Neural cell (in vitro differentiated cells): ENCODE measurements at regions not wholly inside any gene's neighbourhood (a gene's known extent, or its start where the extent isn't known, plus 50 kb on each side); places are given as distances from the start of the nearest gene placed in this dataset.

ENCODE experiments used
- H2AFZ ChIP-seq: fragments of 200-600, 300-800 bp; sonication (generic), shearing (Covaris generic); 2 replicates; pipeline ENCODE4 v1.6.0; 2014; ENCODE audit warnings: low read depth, mild to moderate bottlenecking, antibody characterized with exemption, low read length, moderate library complexity
- H3F3A ChIP-seq: fragments of 200-600 bp; shearing (Covaris generic); 2 replicates; pipeline ENCODE4 v1.6.1; 2016; ENCODE audit warnings: mild to moderate bottlenecking, moderate library complexity, mixed read lengths, antibody characterized with exemption, low read length; ENCODE audit not compliant: insufficient read depth, poor library complexity, severe bottlenecking
- H3K27ac ChIP-seq: fragments of 200-600, 300-800 bp; sonication (generic), shearing (Covaris generic); 2 replicates; pipeline ENCODE4 v1.5.1; 2014; ENCODE audit warnings: mild to moderate bottlenecking, low read length, moderate library complexity
- H3K27me3 ChIP-seq: fragments of 300-800, 200-600 bp; sonication (generic), shearing (Covaris generic); 2 replicates; pipeline ENCODE4 v1.6.0; 2014; ENCODE audit warnings: mild to moderate bottlenecking, low read depth, low read length, moderate library complexity; ENCODE audit not compliant: insufficient read depth
- H3K36me3 ChIP-seq: fragments of 300-800, 200-600 bp; sonication (generic), shearing (Covaris generic); 2 replicates; pipeline ENCODE4 v1.5.1; 2014; ENCODE audit warnings: mild to moderate bottlenecking, antibody characterized with exemption, low read length, moderate library complexity; ENCODE audit not compliant: insufficient read depth
- H3K4me2 ChIP-seq: fragments of 300-800, 200-600 bp; sonication (generic), shearing (Covaris generic); 2 replicates; pipeline ENCODE4 v1.6.0; 2014; ENCODE audit warnings: mild to moderate bottlenecking, low read length
- H3K4me3 ChIP-seq: fragments of 300-800, 200-600 bp; sonication (generic), shearing (Covaris generic); 2 replicates; pipeline ENCODE4 v1.5.1; 2014; ENCODE audit warnings: mild to moderate bottlenecking, low read length, moderate library complexity
- H3K79me2 ChIP-seq: fragments of 200-600 bp; shearing (Covaris generic); replicated peaks from 2 replicates; pipeline ENCODE4 v1.6.0; 2014; ENCODE audit warnings: mild to moderate bottlenecking, low read length, moderate library complexity; ENCODE audit not compliant: insufficient read depth
- H3K9ac ChIP-seq: fragments of 300-800, 200-600 bp; sonication (generic), shearing (Covaris generic); 2 replicates; pipeline ENCODE4 v1.6.1; 2016; ENCODE audit warnings: mild to moderate bottlenecking, low read length, mixed read lengths
- H3K9me2 ChIP-seq: fragments of 200-600 bp; shearing (Covaris generic); 2 replicates; pipeline ENCODE4 v1.6.1; 2016; ENCODE audit warnings: mild to moderate bottlenecking, low read length, mixed read lengths; ENCODE audit not compliant: insufficient read depth
- H3K9me3 ChIP-seq: fragments of 200-600, 300-800 bp; sonication (generic), shearing (Covaris generic); 2 replicates; pipeline ENCODE4 v1.6.1; 2016; ENCODE audit warnings: mild to moderate bottlenecking, mixed run types, low read length, moderate library complexity, mixed read lengths
- H4K20me1 ChIP-seq: fragments of 200-600 bp; shearing (Covaris generic); 2 replicates; pipeline ENCODE4 v1.6.1; 2016; ENCODE audit warnings: mild to moderate bottlenecking, mixed run types; ENCODE audit not compliant: insufficient read depth
- CTCF ChIP-seq: fragments of 450-650 bp; IDR thresholded peaks from 2 replicates; pipeline ENCODE4 v1.5.1; 2014; ENCODE audit warnings: antibody characterized with exemption, mild to moderate bottlenecking, moderate library complexity; ENCODE audit not compliant: poor library complexity, severe bottlenecking
- EP300 ChIP-seq: fragments of 450-650 bp; conservative IDR thresholded peaks from 2 replicates; pipeline ENCODE4 v1.6.1; 2014; ENCODE audit warnings: antibody characterized with exemption, mild to moderate bottlenecking, moderate library complexity; ENCODE audit not compliant: poor library complexity, severe bottlenecking
- EZH2 ChIP-seq: fragments of 200-600, 300-800 bp; shearing (Covaris generic), sonication (generic); IDR thresholded peaks from 2 replicates; pipeline ENCODE4 v1.6.1; 2014; ENCODE audit warnings: antibody characterized with exemption, low read length, borderline replicate concordance, mild to moderate bottlenecking; ENCODE audit not compliant: insufficient read depth, poor library complexity, severe bottlenecking
- MXI1 ChIP-seq: fragments of 450-650 bp; conservative IDR thresholded peaks from 2 replicates; pipeline ENCODE4 v1.6.1; 2014; ENCODE audit warnings: antibody characterized with exemption, mild to moderate bottlenecking; ENCODE audit not compliant: poor library complexity, severe bottlenecking
- POLR2AphosphoS5 ChIP-seq: IDR thresholded peaks from 2 replicates; pipeline ENCODE4 v1.6.1; 2012
- RAD21 ChIP-seq: fragments of 450-650 bp; conservative IDR thresholded peaks from 2 replicates; pipeline ENCODE4 v1.6.1; 2014; ENCODE audit warnings: antibody characterized with exemption, mild to moderate bottlenecking, moderate library complexity
- REST ChIP-seq: IDR thresholded peaks from 2 replicates; pipeline ENCODE4 v1.6.1; 2012; ENCODE audit warnings: borderline replicate concordance
- SMC3 ChIP-seq: fragments of 450-650 bp; conservative IDR thresholded peaks from 2 replicates; pipeline ENCODE4 v1.6.1; 2014; ENCODE audit warnings: antibody characterized with exemption, mild to moderate bottlenecking, moderate library complexity; ENCODE audit not compliant: poor library complexity
- TAF1 ChIP-seq: IDR thresholded peaks from 2 replicates; pipeline ENCODE4 v1.6.1; 2012; ENCODE audit warnings: low read depth

DNA sequence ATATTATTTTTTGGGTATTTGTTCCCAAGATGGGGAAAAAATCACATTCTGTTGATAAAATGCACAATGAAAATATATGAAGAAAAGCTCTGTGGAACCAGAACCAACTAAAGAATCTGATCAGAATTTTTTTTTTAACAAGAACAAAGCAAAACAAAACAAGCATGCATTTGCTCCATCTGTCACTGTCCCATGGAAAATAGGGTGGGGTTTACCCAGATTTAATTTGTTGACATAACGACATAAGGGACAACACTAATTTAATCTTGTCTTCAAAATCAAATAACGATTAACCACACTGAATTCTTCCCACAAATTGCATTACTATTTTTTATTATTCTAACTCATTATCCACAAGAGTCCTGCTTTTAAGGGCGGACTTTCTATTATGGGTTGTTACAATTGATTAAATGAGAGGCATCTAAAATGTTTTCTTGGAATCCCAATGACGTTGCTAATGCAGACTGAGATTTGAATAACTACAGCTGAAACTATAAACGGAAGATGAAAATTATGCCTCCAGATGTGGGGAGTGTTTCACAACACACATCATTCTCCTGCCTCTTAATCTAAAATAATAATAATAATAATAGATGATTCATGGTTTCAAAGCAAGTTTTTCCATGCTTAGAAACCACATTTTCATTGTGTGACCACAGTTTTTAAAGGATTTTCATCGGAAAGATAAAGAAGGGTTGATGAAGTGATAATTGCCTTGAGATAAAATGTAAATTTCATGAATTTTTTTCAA, 307.0 kb upstream of the CPEB2 start:
- H3K27me3 ChIP-seq = no peaks in the 10 kb centered on the region
- no peaks in the 10 kb centered on the region for H4K20me1 ChIP-seq
- no peak overlapping the region for H3K9ac ChIP-seq
- no peak overlapping the region for H3K4me2 ChIP-seq
- no peaks in the 10 kb centered on the region for H3F3A ChIP-seq
- no peaks in the 10 kb centered on the region for H3K79me2 ChIP-seq
- TF ChIP-seq SMC3 (no peak), MXI1 (no peak), POLR2AphosphoS5 (no peak), REST (no peak), CTCF (no peak)
- H3K4me3 ChIP-seq = no peak overlapping the region
- no peaks in the 10 kb centered on the region for H3K9me2 ChIP-seq
- no peaks in the 10 kb centered on the region for H3K9me3 ChIP-seq
- H3K27ac ChIP-seq = no peak overlapping the region
- H3K36me3 ChIP-seq = no peaks in the 10 kb centered on the region
- H2AFZ ChIP-seq = no peak overlapping the region

DNA sequence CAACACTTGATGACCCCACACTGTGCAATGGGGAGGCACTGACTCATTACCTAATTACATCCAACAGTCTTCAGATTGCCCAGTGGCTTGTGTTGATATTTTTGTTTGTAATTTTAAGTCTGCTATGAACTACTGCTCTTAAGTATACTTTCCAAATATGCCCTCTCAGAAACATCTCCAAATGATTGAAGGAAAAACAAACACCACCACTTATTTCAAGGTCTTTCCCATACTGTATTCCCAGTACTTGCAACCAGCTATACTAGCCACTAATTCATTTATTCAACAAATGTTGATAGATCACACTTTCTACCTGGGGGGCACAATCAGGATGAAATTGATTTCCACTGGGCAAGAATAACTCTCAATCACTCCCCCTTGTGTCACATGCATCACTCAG, 302.2 kb upstream of the CPEB2 start:
- Histone ChIP-seq H3K9me3 (no peaks in the 10 kb centered on the region), H3K79me2 (no peaks in the 10 kb centered on the region), H3K4me3 (no peak overlapping the region), H3K36me3 (no peaks in the 10 kb centered on the region), H3K9me2 (no peaks in the 10 kb centered on the region), H2AFZ (no peak overlapping the region), H3K4me2 (no peak overlapping the region), H3K9ac (no peak overlapping the region), H4K20me1 (no peaks in the 10 kb centered on the region), H3K27ac (no peak overlapping the region), H3K27me3 (no peaks in the 10 kb centered on the region), H3F3A (no peaks in the 10 kb centered on the region)
- TF ChIP-seq EP300 (no peak), MXI1 (no peak), RAD21 (no peak), POLR2AphosphoS5 (no peak), REST (no peak), SMC3 (no peak), CTCF (no peak), EZH2 (no peak), TAF1 (no peak)
